ENCODE measurements at regions not wholly inside any gene's neighbourhood (a gene's known extent, or its start where the extent isn't known, plus 50 kb on each side); places are given as distances from the start of the nearest gene placed in this dataset.

GRCh38 chr1:72649211-72649888, 367.0 kb upstream of the NEGR1 start:
- no peaks in the 10 kb centered on the region for H3K27me3 ChIP-seq (ENCODE audit: insufficient read depth, low read length, poor library complexity)
- H3K4me3 ChIP-seq (ENCODE audit: low read depth in 1 of 2, low read length in 2 of 2): no peak overlapping the region
- H3K79me2 ChIP-seq (ENCODE audit: insufficient read depth, low read length): no peaks in the 10 kb centered on the region
- TF ChIP-seq CTCF (IDR thresholded peaks at IDR 0.05; ENCODE audit: borderline replicate concordance, extremely low read depth, low read length, poor library complexity, severe bottlenecking) (no peak), EZH2 (IDR thresholded peaks at IDR 0.05; ENCODE audit: borderline replicate concordance, low read depth, low read length, severe bottlenecking) (no peak)
- no peak overlapping the region for H3K4me2 ChIP-seq (ENCODE audit: insufficient read depth, low read length)
- H3K9me3 ChIP-seq (ENCODE audit: insufficient read depth, low read length, severe bottlenecking): no peaks in the 10 kb centered on the region
- H4K20me1 ChIP-seq (ENCODE audit: insufficient read depth, low read length): no peaks in the 10 kb centered on the region
- no peaks in the 10 kb centered on the region for H3K4me1 ChIP-seq (ENCODE audit: insufficient read depth, low read length)
- H3K9ac ChIP-seq (ENCODE audit: low read depth, low read length): no peak overlapping the region
- H3K27ac ChIP-seq (ENCODE audit: low read length): no peak overlapping the region
- no peak for DNase-seq
- no peaks in the 10 kb centered on the region for H3K36me3 ChIP-seq (ENCODE audit: insufficient read depth, low read length)
- H2AFZ ChIP-seq (ENCODE audit: low read depth, low read length): no peak overlapping the region
- no peak for ATAC-seq (ENCODE audit: insufficient read depth, low read depth)

- no peaks in the 10 kb centered on the region for H4K20me1 ChIP-seq (ENCODE audit: insufficient read depth, low read length)
- no peaks in the 10 kb centered on the region for H3K79me2 ChIP-seq (ENCODE audit: insufficient read depth, low read length)
- ATAC-seq (ENCODE audit: insufficient read depth, low read depth) (no peak), DNase-seq (no peak)
- H3K9ac ChIP-seq (ENCODE audit: low read depth, low read length): no peak overlapping the region
- no peaks in the 10 kb centered on the region for H3K27me3 ChIP-seq (ENCODE audit: insufficient read depth, low read length, poor library complexity)
- H2AFZ ChIP-seq (ENCODE audit: low read depth, low read length): no peak overlapping the region
- no peak overlapping the region for H3K4me2 ChIP-seq (ENCODE audit: insufficient read depth, low read length)
- no peaks in the 10 kb centered on the region for H3K36me3 ChIP-seq (ENCODE audit: insufficient read depth, low read length)
- no peaks in the 10 kb centered on the region for H3K4me1 ChIP-seq (ENCODE audit: insufficient read depth, low read length)
- H3K9me3 ChIP-seq (ENCODE audit: insufficient read depth, low read length, severe bottlenecking): no peaks in the 10 kb centered on the region
- no peak overlapping the region for H3K27ac ChIP-seq (ENCODE audit: low read length)
- TF ChIP-seq CTCF (IDR thresholded peaks at IDR 0.05; ENCODE audit: borderline replicate concordance, extremely low read depth, low read length, poor library complexity, severe bottlenecking) (no peak), EZH2 (IDR thresholded peaks at IDR 0.05; ENCODE audit: borderline replicate concordance, low read depth, low read length, severe bottlenecking) (no peak)
- H3K4me3 ChIP-seq (ENCODE audit: low read depth in 1 of 2, low read length in 2 of 2): no peak overlapping the region
Measured at GRCh38 chr1:72648465-72648864, 366.1 kb upstream of the NEGR1 start.

GRCh38 chr1:72643142-72643541, 360.8 kb upstream of the NEGR1 start:
- TF ChIP-seq EZH2 (IDR thresholded peaks at IDR 0.05; ENCODE audit: borderline replicate concordance, low read depth, low read length, severe bottlenecking): no peak
- no peak for TF ChIP-seq CTCF (IDR thresholded peaks at IDR 0.05; ENCODE audit: borderline replicate concordance, extremely low read depth, low read length, poor library complexity, severe bottlenecking)
- Histone ChIP-seq H3K4me2 (ENCODE audit: insufficient read depth, low read length) (no peak overlapping the region), H3K9me3 (ENCODE audit: insufficient read depth, low read length, severe bottlenecking) (no peaks in the 10 kb centered on the region), H3K4me3 (ENCODE audit: low read depth in 1 of 2, low read length in 2 of 2) (no peak overlapping the region), H3K27ac (ENCODE audit: low read length) (no peak overlapping the region), H4K20me1 (ENCODE audit: insufficient read depth, low read length) (no peaks in the 10 kb centered on the region), H2AFZ (ENCODE audit: low read depth, low read length) (no peak overlapping the region), H3K9ac (ENCODE audit: low read depth, low read length) (no peak overlapping the region), H3K27me3 (ENCODE audit: insufficient read depth, low read length, poor library complexity) (no peaks in the 10 kb centered on the region), H3K79me2 (ENCODE audit: insufficient read depth, low read length) (no peaks in the 10 kb centered on the region), H3K36me3 (ENCODE audit: insufficient read depth, low read length) (no peaks in the 10 kb centered on the region), H3K4me1 (ENCODE audit: insufficient read depth, low read length) (no peaks in the 10 kb centered on the region)
- no peak for ATAC-seq (ENCODE audit: insufficient read depth, low read depth)
- DNase-seq: no peak
